Astrocyte of the spinal cord (primary cell): ENCODE measurements at regions not wholly inside any gene's neighbourhood (a gene's known extent, or its start where the extent isn't known, plus 50 kb on each side); places are given as distances from the start of the nearest gene placed in this dataset.

Source experiments
- DNase-seq: peaks from one replicate; pipeline ENCODE4 v3.0.0; 2011; ENCODE audit warnings: low read depth, low spot score
- H3K4me3 ChIP-seq: 2 replicates; pipeline ENCODE4 v1.5.1; 2011; ENCODE audit warnings: low read depth, mild to moderate bottlenecking, low read length, moderate library complexity
- in situ Hi-C: cut with HindIII; loops from 2 replicates; pipeline ENCODE4 v1.10.0; 2017; ENCODE audit warnings: low sequenced_read_pairs
- TF ChIP-seq, protein P1 (sequence below): IDR thresholded peaks from 2 replicates; pipeline ENCODE4 v1.5.1; 2012; ENCODE audit warnings: low read depth, mild to moderate bottlenecking, low read length, inconsistent platforms

DNA sequence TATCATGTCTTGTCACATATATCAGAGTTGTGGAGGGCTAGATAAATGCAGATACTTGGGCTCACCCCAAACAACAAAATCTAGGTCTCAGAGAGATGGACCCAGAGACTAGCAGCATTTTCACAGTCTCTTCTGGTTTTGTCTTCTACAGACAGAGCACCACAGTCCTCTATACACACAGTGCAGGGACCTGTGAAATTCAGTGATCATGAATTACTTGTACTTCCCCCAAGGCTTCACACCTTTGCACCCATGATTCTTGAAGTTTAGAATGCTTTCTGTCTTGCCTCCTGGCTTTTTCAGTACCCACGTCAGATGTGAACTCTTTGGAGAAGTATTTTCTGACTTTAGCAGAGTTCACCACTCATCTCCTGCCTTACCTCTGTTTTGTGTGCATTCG lies 371.5 kb upstream of the PRR16 start:
- TF ChIP-seq, protein P1, sequence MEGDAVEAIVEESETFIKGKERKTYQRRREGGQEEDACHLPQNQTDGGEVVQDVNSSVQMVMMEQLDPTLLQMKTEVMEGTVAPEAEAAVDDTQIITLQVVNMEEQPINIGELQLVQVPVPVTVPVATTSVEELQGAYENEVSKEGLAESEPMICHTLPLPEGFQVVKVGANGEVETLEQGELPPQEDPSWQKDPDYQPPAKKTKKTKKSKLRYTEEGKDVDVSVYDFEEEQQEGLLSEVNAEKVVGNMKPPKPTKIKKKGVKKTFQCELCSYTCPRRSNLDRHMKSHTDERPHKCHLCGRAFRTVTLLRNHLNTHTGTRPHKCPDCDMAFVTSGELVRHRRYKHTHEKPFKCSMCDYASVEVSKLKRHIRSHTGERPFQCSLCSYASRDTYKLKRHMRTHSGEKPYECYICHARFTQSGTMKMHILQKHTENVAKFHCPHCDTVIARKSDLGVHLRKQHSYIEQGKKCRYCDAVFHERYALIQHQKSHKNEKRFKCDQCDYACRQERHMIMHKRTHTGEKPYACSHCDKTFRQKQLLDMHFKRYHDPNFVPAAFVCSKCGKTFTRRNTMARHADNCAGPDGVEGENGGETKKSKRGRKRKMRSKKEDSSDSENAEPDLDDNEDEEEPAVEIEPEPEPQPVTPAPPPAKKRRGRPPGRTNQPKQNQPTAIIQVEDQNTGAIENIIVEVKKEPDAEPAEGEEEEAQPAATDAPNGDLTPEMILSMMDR: no peak
- in situ Hi-C loops: no loop called here
- no peak for DNase-seq
- no peak overlapping the region for H3K4me3 ChIP-seq

DNA sequence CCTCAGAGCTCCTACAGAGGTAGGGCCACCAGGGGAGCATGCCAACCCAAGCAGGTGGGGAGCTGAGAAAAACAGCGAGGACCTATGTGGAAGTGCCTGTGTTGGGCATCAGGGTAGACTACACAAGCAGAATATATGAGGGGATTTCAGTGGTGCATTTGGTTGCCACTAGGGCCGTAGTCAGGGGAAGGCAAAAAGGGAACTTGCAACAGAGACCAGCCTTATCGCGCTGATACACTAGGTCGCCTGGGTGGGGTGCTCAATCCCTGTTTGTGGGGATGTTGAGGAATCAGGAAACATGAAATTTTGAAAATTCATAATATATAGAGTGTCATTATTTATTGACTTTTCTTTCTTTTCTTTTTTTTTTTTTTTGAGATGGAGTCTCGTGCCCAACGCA lies 370.9 kb upstream of the PRR16 start:
- TF ChIP-seq, protein P1: no peak
- no peak for DNase-seq
- in situ Hi-C loops: no loop called here
- no peak overlapping the region for H3K4me3 ChIP-seq

DNA sequence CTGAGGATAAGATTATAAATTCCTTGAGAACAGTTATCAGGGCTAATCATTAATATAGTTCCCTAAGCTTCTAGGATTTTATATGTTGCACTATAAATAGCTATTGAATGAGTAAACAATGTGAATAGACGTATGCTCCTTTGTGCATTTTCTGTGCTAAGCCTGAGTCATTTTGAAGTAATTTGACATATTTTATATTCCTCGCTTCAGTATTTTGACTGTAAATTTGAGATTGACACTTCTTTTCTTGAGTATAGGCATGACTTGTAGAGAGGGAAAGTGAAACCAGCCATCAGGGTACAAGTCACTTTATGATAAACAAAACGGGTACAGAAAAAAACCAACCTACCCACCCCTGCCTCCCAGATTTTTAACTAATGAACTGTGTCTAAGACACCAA lies 367.7 kb upstream of the PRR16 start:
- peak; percentile 33 for DNase-seq
- TF ChIP-seq, protein P1: no peak
- no peak overlapping the region for H3K4me3 ChIP-seq
- in situ Hi-C loops: no loop called here

DNA sequence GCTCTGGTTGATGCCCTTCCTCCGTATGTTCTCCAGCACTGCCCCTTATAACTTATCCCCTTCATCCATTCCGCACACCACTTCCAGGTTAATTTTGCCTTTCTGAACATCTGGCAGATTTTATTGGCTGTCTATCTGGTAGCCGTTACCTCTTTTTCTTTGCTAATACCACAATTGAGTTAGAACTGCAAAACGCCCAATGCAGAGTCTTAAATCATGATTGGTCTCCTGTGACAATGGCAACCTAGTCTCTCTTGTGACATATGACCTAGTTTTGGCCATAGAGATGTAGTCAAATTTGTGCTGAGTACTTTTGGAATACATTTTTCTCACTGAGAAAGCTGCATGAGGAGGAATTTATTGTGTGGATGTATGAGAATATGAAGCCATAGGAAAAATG lies 365.7 kb upstream of the PRR16 start:
- TF ChIP-seq, protein P1: no peak
- no peak for DNase-seq
- H3K4me3 ChIP-seq: no peak overlapping the region
- in situ Hi-C loops: no loop called here

DNA sequence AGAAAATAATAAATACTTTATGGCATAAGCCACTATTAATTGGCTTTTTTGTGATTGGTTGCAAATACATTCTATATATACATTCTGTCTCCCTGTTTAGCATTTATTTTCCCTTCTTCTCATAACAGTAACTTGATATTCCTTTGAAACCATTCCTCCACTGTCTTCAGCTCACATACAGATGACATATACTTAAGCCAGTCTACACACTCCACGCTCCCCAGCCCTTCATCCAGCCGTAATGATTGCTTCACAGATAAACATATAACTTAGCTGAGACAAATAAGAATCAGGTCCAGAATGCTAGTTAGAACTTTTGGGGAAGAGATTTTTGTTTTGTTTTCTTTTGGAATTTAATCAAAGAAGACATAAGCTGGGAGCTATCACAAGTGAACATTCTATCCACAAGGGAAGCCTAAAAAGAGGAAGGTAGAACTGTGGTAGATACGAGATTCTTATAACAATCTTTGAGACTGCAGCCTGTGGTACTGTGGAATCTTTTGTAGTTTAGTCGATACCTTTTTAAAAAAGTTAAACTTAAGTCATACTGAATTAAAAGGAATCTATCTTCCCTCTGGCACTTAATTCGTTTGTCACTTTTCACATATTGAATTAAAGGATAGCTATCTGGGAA lies 365.1 kb upstream of the PRR16 start:
- in situ Hi-C loops: no loop called here
- DNase-seq: no peak
- no peak overlapping the region for H3K4me3 ChIP-seq
- TF ChIP-seq, protein P1: no peak

DNA sequence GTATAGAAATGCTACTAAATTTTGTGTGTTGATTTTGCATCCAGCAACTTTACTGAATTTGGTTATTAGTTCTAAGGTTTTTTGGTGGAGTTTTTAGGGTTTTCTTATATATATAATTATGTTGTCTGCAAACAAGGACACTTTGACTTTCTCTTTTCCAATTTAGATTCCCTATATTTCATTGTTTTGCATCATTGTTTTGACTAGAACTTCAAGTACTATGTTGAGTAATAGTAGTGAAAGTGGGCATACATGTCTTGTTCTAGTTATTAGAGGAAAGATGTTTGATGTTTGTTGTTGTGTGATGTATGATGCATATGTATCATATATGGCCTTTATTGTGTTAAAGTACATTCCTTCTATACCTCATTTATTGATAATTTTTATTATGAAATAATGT lies 362.3 kb upstream of the PRR16 start:
- TF ChIP-seq, protein P1: no peak
- in situ Hi-C loops: no loop called here
- H3K4me3 ChIP-seq: no peak overlapping the region
- no peak for DNase-seq

DNA sequence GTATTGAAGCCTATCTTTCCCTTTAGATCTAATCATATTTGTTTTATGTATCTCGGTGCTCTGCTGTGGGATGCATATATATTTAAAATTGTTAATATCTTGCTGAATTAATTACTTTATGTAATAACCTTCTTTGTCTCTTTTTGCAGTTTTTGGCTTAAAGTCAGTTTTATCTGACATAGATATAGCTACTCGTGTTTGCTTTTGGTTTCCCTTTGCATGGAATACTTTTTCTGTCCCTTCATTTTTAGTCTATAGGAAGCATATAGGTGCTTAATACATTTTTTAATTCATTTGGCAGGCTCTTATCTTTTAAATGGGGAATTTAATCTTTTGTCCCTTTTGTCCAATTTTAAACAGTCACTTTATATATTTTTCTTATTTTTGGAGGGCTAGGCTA lies 360.6 kb upstream of the PRR16 start:
- no peak overlapping the region for H3K4me3 ChIP-seq
- in situ Hi-C loops: no loop called here

More for the DNA sequence above, 360.6 kb upstream of the PRR16 start:
- no peak for DNase-seq
- TF ChIP-seq, protein P1: no peak
